Fibroblast of lung (primary cell): ENCODE measurements at regions not wholly inside any gene's neighbourhood (a gene's known extent, or its start where the extent isn't known, plus 50 kb on each side); places are given as distances from the start of the nearest gene placed in this dataset.

Source experiments
- DNase-seq, 2 donors: peaks; one replicate each; pipeline versions ENCODE4 v3.0.0 to v3.0.0-alpha.2; 2010; ENCODE audit warnings: low read depth in 2 of 2
- H2AFZ ChIP-seq: 2 replicates; pipeline ENCODE4 v1.5.1; 2012; ENCODE audit warnings: low read length, control low read depth, inconsistent platforms
- H3K27ac ChIP-seq: 2 replicates; pipeline ENCODE4 v1.5.1; 2011; ENCODE audit warnings: low read length, control low read depth; ENCODE audit not compliant: insufficient read depth
- H3K27me3 ChIP-seq: 2 replicates; pipeline ENCODE4 v1.5.1; 2011; ENCODE audit warnings: mild to moderate bottlenecking, low read length; ENCODE audit not compliant: control insufficient read depth, insufficient read depth
- H3K36me3 ChIP-seq: 2 replicates; pipeline ENCODE4 v1.5.1; 2011; ENCODE audit warnings: low read length; ENCODE audit not compliant: control insufficient read depth, insufficient read depth
- H3K4me1 ChIP-seq: 2 replicates; pipeline ENCODE4 v1.5.1; 2011; ENCODE audit warnings: low read length; ENCODE audit not compliant: control insufficient read depth, insufficient read depth; ENCODE audit errors: extremely low read depth
- H3K4me2 ChIP-seq: 2 replicates; pipeline ENCODE4 v1.5.1; 2011; ENCODE audit warnings: low read length, control low read depth; ENCODE audit not compliant: insufficient read depth; ENCODE audit errors: extremely low read depth
- H3K4me3 ChIP-seq, 4 experiments: fragments of 200-600 bp in 1 of 4; sonication (generic) in 1 of 4; replicated peaks in 1 of 4; 2 replicates each; pipeline ENCODE4 v1.5.1; 2011 to 2016; ENCODE audit warnings: low read length in 4 of 4, low read depth in 3 of 4, mild to moderate bottlenecking in 3 of 4, control low read depth in 2 of 4, inconsistent platforms in 1 of 4, mixed read lengths in 1 of 4; ENCODE audit not compliant: insufficient read depth in 1 of 4; ENCODE audit errors: control extremely low read depth in 1 of 4
- H3K79me2 ChIP-seq: 2 replicates; pipeline ENCODE4 v1.5.1; 2012; ENCODE audit warnings: mild to moderate bottlenecking, low read length, inconsistent platforms; ENCODE audit not compliant: control insufficient read depth, insufficient read depth
- H3K9ac ChIP-seq: 2 replicates; pipeline ENCODE4 v1.5.1; 2011; ENCODE audit warnings: mild to moderate bottlenecking, low read length, control low read depth; ENCODE audit not compliant: insufficient read depth
- H3K9me3 ChIP-seq: 2 replicates; pipeline ENCODE4 v1.5.1; 2012; ENCODE audit warnings: low read depth, low read length; ENCODE audit not compliant: control insufficient read depth, insufficient read depth
- H4K20me1 ChIP-seq: 2 replicates; pipeline ENCODE4 v1.5.1; 2011; ENCODE audit warnings: low read length; ENCODE audit not compliant: control insufficient read depth, insufficient read depth; ENCODE audit errors: extremely low read depth
- CTCF ChIP-seq, 2 donors: IDR thresholded peaks in 1 of 2; conservative IDR thresholded peaks in 1 of 2; 1 replicate in 1 of 2; 2 replicates in 1 of 2; pipeline ENCODE4 v1.5.1; 2011 to 2012; ENCODE audit warnings: low read length in 2 of 2, control low read depth in 1 of 2, inconsistent platforms in 1 of 2, low read depth in 1 of 2, mild to moderate bottlenecking in 1 of 2
- EZH2 ChIP-seq: IDR thresholded peaks from 2 replicates; pipeline ENCODE4 v1.5.1; 2012; ENCODE audit warnings: low read length, control low read depth, mild to moderate bottlenecking; ENCODE audit errors: missing control alignments

- Histone ChIP-seq H3K4me2 (no peak overlapping the region), H3K27ac (no peak overlapping the region), H3K4me3 (no peak overlapping the region), H3K79me2 (no peaks in the 10 kb centered on the region), H3K27me3 (no peaks in the 10 kb centered on the region), H3K9ac (no peak overlapping the region), H2AFZ (no peak overlapping the region), H3K9me3 (no peaks in the 10 kb centered on the region), H3K36me3 (no peaks in the 10 kb centered on the region), H3K4me1 (no peaks in the 10 kb centered on the region), H4K20me1 (no peaks in the 10 kb centered on the region)
- peak; percentile 1 to 15 for DNase-seq
- TF ChIP-seq CTCF (conservative IDR thresholded peaks at IDR 0.05 in 1 of 2, IDR thresholded peaks at IDR 0.05 in 1 of 2; ENCODE audit: low read depth in 1 of 2, low read length in 2 of 2) (peak; percentile 39 to 42), EZH2 (no peak)
Observed at GRCh38 chr3:117355566-117355965, 646.0 kb downstream of the TUSC7 start.

GRCh38 chr3:117356091-117356705, 646.6 kb downstream of the TUSC7 start:
- no peaks in the 10 kb centered on the region for H4K20me1 ChIP-seq
- no peak for DNase-seq

GRCh38 chr3:117358717-117359314, 649.2 kb downstream of the TUSC7 start:
- no peak overlapping the region for H3K4me2 ChIP-seq
- H4K20me1 ChIP-seq: no peaks in the 10 kb centered on the region
- DNase-seq: no peak
- H3K9ac ChIP-seq: no peak overlapping the region
- no peak overlapping the region for H3K4me3 ChIP-seq
- no peaks in the 10 kb centered on the region for H3K79me2 ChIP-seq
- no peaks in the 10 kb centered on the region for H3K27me3 ChIP-seq
- no peaks in the 10 kb centered on the region for H3K4me1 ChIP-seq
- no peak for TF ChIP-seq CTCF (conservative IDR thresholded peaks at IDR 0.05 in 1 of 2, IDR thresholded peaks at IDR 0.05 in 1 of 2; ENCODE audit: low read depth in 1 of 2, low read length in 2 of 2)
- TF ChIP-seq EZH2: no peak
- H2AFZ ChIP-seq: no peak overlapping the region
- no peak overlapping the region for H3K27ac ChIP-seq
- no peaks in the 10 kb centered on the region for H3K9me3 ChIP-seq
- H3K36me3 ChIP-seq: no peaks in the 10 kb centered on the region

More at GRCh38 chr3:117356091-117356705, 646.6 kb downstream of the TUSC7 start:
- H3K79me2 ChIP-seq: no peaks in the 10 kb centered on the region
- H3K4me1 ChIP-seq: no peaks in the 10 kb centered on the region
- H3K9ac ChIP-seq: no peak overlapping the region
- no peak overlapping the region for H3K27ac ChIP-seq
- no peaks in the 10 kb centered on the region for H3K9me3 ChIP-seq
- H2AFZ ChIP-seq: no peak overlapping the region
- no peak overlapping the region for H3K4me2 ChIP-seq
- no peak overlapping the region for H3K4me3 ChIP-seq
- TF ChIP-seq EZH2 (no peak), CTCF (conservative IDR thresholded peaks at IDR 0.05 in 1 of 2, IDR thresholded peaks at IDR 0.05 in 1 of 2; ENCODE audit: low read depth in 1 of 2, low read length in 2 of 2) (no peak)
- no peaks in the 10 kb centered on the region for H3K36me3 ChIP-seq
- H3K27me3 ChIP-seq: no peaks in the 10 kb centered on the region
